Activated T-helper 9 cell treated with anti-CD3 and anti-CD28 coated beads, Interleukin-2, amount 50 U/mL, for 16 hours (primary cell): ENCODE measurements at regions not wholly inside any gene's neighbourhood (a gene's known extent, or its start where the extent isn't known, plus 50 kb on each side); places are given as distances from the start of the nearest gene placed in this dataset.

ENCODE experiments used
- DNase-seq: peaks from one replicate; pipeline ENCODE4 v3.0.0-alpha.2; 2020; ENCODE audit warnings: low read depth

DNA sequence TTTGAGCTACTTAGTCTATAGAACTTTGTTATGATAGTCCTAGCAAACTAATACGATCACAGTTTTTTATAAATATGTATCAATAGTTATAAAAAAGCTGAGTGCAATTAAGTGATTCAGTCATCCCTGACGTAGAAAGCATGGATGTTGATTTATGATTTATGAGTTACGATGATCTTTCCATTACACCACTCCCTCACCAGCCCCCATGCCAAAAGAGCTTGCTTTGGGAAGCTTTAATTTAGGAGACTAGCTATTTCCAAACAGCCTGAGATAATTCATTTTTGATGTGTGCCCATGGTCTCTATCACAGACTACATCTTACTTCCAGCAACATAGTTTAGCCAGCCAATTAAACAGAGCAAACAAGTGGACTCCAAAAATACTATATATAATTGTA lies 256.8 kb downstream of the GABRG2 start:
- no peak for DNase-seq

DNA sequence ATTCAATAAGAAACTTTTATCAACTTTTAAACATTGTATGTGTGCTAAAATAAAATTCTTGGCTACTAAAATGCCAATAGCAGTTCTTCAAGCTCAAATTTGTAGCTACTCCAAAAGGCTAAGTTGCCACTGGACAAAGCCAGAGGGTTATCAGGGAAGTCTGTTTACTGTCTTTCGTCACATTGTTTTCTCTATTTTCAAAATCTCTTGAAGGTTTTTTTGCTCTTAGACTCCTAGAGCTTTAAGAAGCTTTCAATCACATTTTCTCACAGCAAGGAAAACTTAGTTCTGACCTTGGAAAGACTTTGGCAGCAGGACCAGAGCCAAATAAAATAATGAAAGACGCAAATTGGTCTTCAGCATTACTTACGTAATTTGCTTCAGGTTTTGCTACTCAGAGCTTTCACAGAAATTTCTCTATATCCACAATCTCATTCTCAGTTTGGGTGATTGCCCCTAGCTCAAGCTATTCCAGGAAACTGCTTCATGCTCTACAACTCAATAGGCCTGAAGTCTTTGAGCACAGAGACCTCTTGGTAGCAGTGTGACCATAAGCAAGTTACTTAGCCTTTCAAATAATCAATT lies 257.7 kb downstream of the GABRG2 start:
- DNase-seq: no peak

- no peak for DNase-seq
These were observed 267.4 kb downstream of the GABRG2 start for GRCh38 chr5:162334944-162335343.

DNA sequence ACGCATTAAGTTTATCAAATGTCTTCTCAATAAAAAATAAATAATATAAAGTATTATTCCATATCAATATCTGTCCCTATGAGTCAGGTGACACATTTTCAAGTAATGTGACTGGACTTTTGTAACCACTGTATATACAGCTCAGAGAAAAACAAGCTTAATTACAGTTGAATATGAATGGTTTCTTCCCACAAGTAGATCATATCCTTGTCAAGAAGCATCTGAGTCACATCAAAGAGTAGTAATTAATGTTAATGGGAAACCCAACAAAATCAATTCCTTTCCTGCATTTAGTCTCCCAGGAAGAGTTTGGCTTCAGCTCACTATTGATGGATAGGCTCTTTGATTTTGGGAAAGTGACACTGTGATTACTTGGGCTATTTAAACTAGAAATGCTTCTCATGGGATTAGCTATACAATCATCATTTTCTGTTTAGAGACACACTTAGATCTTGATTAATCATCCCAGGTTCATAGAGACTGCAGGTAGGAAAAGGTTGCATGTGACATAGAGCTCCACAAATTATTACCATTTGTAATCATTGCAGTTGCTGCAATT lies 292.9 kb downstream of the GABRG2 start:
- no peak for DNase-seq

- no peak for DNase-seq
These were observed 304.7 kb downstream of the GABRG2 start for GRCh38 chr5:162372256-162372655.

DNA sequence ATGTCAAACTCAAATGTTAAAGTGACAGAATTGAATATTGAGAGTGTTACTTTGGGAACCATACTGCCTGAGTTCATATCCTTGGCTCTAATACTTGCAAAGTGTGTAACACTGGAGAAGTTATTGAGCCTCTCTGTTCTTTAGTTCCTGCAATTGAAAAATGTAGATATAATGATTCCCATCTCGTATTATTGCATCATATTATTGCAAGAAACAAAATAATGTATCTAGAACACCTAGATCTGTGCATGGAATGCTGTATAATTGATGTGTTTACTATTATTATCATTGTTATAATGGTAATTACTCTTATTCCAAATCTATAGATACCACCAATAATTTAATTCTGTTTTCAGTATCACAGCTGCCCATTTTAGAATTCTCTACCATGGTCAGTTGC lies 310.3 kb downstream of the GABRG2 start:
- no peak for DNase-seq

DNA sequence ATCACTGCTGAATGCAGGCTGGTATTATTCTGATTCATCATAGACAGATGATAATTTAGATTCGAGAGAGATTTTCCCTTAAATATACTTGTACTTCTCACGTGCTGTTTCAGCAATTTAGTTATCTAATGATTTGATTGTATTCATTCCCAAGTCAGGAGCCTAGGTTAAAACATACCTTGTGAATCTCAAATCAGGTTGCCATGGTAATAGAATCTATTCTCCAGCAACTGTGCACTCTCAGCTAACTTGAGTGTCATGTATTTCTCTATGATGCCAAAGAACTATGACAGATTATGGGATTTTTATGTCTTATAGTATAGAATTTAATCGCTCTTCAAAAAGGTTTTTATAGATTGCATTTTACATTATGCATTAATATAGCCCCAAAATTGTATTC lies 315.3 kb downstream of the GABRG2 start:
- DNase-seq: no peak

- DNase-seq: no peak
These were observed 316.7 kb downstream of the GABRG2 start for GRCh38 chr5:162384225-162384624.

GRCh38 chr5:162391833-162392232 lies 324.3 kb downstream of the GABRG2 start:
- DNase-seq: no peak

- DNase-seq: no peak
These were observed 324.8 kb downstream of the GABRG2 start for GRCh38 chr5:162392336-162392735.

DNA sequence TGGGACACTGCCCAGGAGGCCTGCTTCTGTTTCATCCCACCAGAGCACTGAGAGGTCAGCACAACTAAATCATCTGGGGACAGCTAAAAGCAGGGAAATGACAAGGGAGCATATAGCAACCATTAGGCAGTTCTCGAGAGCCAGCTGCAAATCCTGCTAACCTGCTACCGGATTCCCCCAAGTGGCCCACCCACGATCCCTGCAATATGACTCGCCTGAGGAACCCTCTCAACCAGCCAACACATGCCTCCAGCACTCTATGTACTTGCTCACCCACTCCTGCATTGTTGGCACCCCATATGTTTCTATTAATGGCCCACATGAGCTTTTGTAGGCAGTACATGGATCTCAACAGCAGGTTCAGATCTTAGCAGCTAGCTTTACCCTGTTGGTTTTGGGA lies 326.0 kb downstream of the GABRG2 start:
- no peak for DNase-seq

- no peak for DNase-seq
These were observed 340.0 kb downstream of the GABRG2 start for GRCh38 chr5:162407614-162408013.

GRCh38 chr5:162410365-162410764 lies 342.8 kb downstream of the GABRG2 start:
- DNase-seq: no peak

GRCh38 chr5:162429142-162429541 lies 361.6 kb downstream of the GABRG2 start:
- DNase-seq: no peak

DNA sequence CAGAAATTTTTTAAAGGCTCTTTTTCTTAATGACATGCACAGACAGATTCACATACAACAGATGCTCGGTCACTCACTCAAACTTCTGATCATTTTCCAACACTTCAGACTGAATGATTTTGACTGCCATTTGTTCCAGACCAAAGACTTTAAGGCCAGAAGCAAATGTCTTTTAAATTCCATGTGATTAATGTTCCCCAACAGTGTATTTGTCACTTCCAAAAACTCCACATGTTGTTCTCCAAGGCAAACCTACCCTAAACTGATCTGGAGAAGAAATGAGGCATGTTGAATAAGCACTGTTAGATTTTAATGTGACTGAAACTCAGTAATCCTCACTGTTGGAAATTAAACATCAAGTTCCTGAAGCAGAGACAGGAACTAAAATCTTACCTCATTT lies 366.7 kb downstream of the GABRG2 start:
- no peak for DNase-seq

GRCh38 chr5:162436055-162436454 lies 368.5 kb downstream of the GABRG2 start:
- DNase-seq: no peak

DNA sequence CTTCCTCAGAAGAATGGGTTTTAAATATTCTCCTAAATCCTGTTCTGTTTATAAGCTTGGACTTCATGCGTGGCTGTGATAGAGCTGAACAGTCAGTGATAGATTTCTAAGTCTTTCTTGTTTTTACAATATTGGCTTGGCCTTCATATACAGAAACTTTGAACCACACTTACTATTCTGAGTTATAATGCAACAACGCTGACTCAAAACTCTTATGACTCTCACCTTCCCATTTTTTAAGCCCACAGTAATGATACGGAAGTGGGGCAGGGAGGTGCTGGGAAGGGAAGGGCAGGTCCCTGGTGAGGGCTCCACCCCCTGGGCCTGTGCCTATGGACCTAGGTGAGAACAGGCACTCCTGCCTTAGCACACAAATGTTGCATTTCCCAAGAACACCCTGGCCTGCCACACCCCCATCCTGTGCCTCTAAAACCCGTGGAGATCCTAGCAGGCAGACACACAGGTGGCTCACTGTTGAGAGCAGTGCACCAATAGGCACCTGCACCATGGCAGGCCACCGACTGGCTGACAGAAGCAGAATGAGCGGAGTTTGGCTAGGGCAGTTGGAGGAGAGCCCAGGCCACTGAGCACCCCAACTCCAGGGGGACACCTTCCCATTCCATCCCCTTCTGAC lies 376.7 kb downstream of the GABRG2 start:
- no peak for DNase-seq

GRCh38 chr5:162456086-162456485 lies 388.5 kb downstream of the GABRG2 start:
- DNase-seq: no peak

DNA sequence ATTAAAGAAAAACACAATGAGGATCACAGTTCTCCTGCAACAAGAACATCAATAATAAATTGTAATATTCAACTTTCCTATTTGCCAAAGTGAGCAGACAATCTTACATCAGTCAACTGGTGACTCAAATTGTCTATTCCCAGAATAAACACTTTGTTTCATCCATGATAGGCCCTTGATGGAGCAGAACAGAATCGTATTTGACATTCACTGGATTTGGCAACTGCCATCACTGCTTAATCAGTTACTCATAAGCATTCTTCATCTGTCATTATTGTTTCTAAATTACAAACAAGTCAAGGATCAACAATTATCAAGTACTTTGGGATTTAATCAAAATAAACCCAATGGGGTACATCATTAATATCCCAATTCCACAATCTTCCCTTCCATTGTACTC lies 398.4 kb downstream of the GABRG2 start:
- DNase-seq: no peak

GRCh38 chr5:162473041-162473714 lies 405.6 kb downstream of the GABRG2 start:
- no peak for DNase-seq

GRCh38 chr5:162474239-162474638 lies 406.7 kb downstream of the GABRG2 start:
- DNase-seq: no peak

GRCh38 chr5:162484095-162484494 lies 416.5 kb downstream of the GABRG2 start:
- no peak for DNase-seq

GRCh38 chr5:162484986-162485385 lies 417.4 kb downstream of the GABRG2 start:
- DNase-seq: no peak
